Activated CD8-positive, alpha-beta memory T cell treated with anti-CD3 and anti-CD28 coated beads for 36 hours (primary cell): ENCODE measurements at regions not wholly inside any gene's neighbourhood (a gene's known extent, or its start where the extent isn't known, plus 50 kb on each side); places are given as distances from the start of the nearest gene placed in this dataset.

ENCODE experiments used
- CTCF ChIA-PET: fragments of 350-600 bp; sonication (Branson Sonifier 250); formaldehyde crosslinking; loops from one replicate; lab custom pipeline; 2021; ENCODE audit warnings: antibody characterized with exemption; lab: Charles Lee
- POLR2A ChIA-PET: fragments of 350-600 bp; sonication (Branson Sonifier 250); formaldehyde crosslinking; loops from one replicate; lab custom pipeline; 2021; ENCODE audit warnings: antibody characterized with exemption; lab: Charles Lee

GRCh38 chr12:92492291-92492690 is 210.5 kb upstream of the PLEKHG7 start:
- POLR2A ChIA-PET = no interaction called here
- CTCF ChIA-PET = no interaction called here

GRCh38 chr12:92489781-92490180 is 213.0 kb upstream of the PLEKHG7 start:
- ChIA-PET CTCF (interaction anchor here (0.7 kb wide), 1 partner anchor 189 kb away, joined by 3 read pairs; no protein-coding TSS in a partner anchor), POLR2A (interaction anchor here (0.6 kb wide), 1 partner anchor 88 kb away, joined by 11 read pairs; no protein-coding TSS in a partner anchor)

DNA sequence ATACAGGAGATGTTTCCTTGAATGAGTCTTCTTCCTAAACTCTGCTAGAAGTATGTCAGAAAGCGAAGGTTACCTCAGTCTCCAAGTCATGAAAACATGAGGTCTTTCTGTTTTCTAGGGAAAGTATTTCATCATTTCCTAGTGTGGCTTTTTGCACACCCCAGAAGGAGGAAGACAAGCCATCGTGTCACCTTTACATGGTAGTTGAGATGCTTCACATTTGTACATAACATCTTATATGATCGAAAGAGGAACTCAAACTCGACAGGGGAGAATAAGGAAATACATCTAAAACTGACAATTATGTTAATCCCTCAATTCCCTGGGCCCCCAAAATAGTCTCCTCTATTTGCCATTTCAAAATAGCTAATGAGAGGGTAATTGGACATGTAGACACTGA is 214.1 kb upstream of the PLEKHG7 start:
- ChIA-PET CTCF (no interaction called here), POLR2A (no interaction called here)

- CTCF ChIA-PET = interaction anchor here (0.6 to 0.8 kb wide), 2 partner anchors 19 to 83 kb away, joined by 3 read pairs; no protein-coding TSS in a partner anchor
- POLR2A ChIA-PET = no interaction called here
Observed at GRCh38 chr12:92487138-92487485, 215.7 kb upstream of the PLEKHG7 start.

- ChIA-PET CTCF (interaction anchor here (0.6 to 0.8 kb wide), 2 partner anchors 19 to 84 kb away, joined by 3 read pairs; no protein-coding TSS in a partner anchor), POLR2A (no interaction called here)
Observed at GRCh38 chr12:92486443-92487137, 216.2 kb upstream of the PLEKHG7 start.

DNA sequence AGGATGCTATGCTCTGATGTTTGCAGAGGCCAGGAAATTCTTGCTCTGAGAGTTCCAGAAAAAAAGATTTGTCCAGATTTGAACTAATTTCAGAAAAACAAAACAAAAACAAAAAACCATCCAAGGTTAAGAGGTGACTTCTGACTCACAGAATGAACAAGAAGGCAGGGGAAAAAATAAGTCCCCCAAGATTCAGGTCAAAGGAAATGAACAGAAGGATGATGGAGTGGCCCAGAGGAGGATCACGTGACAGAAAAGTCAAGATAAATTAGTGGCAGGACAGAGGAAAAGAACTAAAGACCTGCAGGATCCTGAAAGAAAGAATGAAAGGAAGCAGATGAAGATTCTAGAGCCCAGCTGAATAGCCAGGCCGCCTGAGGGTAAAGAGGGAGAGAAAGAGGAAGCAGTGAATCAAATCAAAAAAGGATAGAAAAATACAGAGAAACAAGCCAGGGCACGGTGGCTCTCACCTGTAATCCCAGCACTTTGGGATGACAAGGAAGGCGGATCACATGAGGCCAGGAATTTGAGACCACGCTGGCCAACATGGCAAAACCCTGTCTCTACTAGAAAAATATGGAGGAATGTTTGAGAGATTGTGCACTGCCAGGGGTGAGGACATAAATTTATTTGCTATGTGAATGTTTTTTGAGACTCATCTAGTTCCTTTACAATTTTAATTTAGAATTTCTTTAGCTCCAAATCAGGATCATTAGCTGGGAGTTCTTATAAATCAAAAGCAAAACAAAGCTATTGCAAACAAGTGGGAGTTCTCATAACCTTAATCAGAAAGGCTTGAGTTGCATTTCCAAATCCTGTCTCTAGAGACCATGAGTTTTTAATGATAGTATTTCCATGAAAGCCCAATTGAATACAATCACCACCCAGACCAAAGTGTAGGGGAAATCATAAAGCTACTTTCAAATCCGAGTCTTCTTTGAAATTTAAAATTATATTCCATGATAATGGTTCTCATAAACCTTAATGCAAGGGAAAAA is 217.1 kb upstream of the PLEKHG7 start:
- POLR2A ChIA-PET = interaction anchor here (0.6 kb wide), 1 partner anchor 17 kb away, joined by 3 read pairs; no protein-coding TSS in a partner anchor

DNA sequence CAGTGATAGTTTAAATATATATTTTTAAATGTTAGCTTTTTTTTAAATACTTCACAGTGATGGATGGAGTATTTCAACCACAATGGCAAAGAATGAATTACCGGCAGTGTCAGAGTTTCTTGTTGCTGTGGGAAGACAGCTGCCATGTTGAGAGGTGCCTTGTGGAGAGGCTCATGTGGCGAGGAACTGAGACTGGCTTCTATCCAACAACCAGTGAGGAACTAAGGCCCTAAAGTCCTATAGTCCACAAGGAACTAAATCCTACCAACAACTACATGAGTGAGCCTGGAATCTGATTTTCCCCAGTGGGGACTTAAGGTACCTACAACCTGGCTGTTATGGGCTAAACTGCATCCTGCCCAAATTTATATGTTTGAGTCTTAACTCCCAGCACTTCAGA is 220.2 kb upstream of the PLEKHG7 start:
- ChIA-PET POLR2A (no interaction called here), CTCF (interaction anchor here (0.6 kb wide), 1 partner anchor 171 kb away, joined by 3 read pairs; no protein-coding TSS in a partner anchor)

More for the DNA sequence above, 217.1 kb upstream of the PLEKHG7 start:
- CTCF ChIA-PET = no interaction called here

GRCh38 chr12:92481066-92481465 is 221.7 kb upstream of the PLEKHG7 start:
- POLR2A ChIA-PET = no interaction called here
- CTCF ChIA-PET = no interaction called here

- POLR2A ChIA-PET = no interaction called here
Observed at GRCh38 chr12:92478692-92479091, 224.1 kb upstream of the PLEKHG7 start.

GRCh38 chr12:92476844-92477243 is 225.9 kb upstream of the PLEKHG7 start:
- ChIA-PET POLR2A (no interaction called here), CTCF (no interaction called here)

More at GRCh38 chr12:92478692-92479091, 224.1 kb upstream of the PLEKHG7 start:
- CTCF ChIA-PET = no interaction called here

- CTCF ChIA-PET = no interaction called here
Observed at GRCh38 chr12:92473564-92473963, 229.2 kb upstream of the PLEKHG7 start.

DNA sequence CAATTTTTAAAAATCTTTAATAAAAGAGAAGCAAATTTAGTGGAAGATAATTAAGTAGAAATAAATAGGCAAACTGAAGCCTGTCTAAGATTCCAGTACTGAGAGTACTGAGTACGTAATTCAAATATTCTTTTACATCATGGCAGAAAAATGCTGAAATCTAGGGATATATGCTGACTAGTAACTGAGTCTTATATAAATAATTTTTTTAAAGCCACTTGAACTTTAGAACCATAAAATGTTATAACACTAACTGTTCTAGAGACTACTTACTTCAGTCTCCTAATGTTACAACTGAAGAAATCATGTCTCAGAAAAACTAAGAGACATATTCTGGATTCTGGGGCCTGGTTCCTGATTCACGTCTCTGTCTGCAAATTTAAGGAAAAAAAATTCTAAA is 230.6 kb upstream of the PLEKHG7 start:
- POLR2A ChIA-PET = no interaction called here
- CTCF ChIA-PET = no interaction called here

More at GRCh38 chr12:92473564-92473963, 229.2 kb upstream of the PLEKHG7 start:
- POLR2A ChIA-PET = no interaction called here

DNA sequence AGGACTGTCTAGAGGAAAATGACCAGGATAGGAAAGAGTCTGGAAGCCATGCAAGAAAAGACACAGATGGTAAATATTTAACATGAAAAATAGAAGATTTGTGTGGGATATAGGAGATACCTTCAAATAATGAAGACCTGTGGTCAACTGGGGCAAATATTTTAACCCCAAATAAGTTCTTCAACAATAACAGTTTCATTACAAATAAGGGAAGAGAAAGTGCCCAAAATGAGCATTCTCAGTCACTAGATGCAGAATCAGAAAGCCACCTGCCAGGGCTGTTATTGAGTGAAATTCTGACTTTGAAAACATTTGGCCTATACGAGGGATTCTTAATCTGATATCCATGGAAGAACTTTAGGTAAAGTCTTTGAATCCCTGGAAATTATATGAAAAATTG is 231.2 kb upstream of the PLEKHG7 start:
- POLR2A ChIA-PET = no interaction called here
- CTCF ChIA-PET = no interaction called here

DNA sequence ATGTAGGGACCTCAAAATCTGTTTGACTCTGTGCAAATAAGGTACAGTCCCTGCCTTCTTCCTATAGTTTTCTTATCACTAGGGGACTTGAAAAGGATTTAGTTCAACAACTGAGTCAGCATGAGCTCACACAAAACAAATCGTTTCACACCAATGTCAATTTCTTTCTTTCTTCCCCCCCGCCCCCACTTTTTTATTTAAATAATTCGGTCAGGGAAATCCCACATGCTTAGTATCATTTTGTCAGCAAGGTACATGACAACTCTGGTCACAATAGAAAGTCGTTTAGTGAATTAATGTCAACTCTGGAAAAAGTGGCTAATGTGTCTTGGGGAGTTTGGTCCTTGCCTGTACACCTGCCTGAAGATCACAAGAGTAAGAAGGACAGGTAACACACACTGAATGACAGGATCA is 232.2 kb upstream of the PLEKHG7 start:
- CTCF ChIA-PET = no interaction called here

DNA sequence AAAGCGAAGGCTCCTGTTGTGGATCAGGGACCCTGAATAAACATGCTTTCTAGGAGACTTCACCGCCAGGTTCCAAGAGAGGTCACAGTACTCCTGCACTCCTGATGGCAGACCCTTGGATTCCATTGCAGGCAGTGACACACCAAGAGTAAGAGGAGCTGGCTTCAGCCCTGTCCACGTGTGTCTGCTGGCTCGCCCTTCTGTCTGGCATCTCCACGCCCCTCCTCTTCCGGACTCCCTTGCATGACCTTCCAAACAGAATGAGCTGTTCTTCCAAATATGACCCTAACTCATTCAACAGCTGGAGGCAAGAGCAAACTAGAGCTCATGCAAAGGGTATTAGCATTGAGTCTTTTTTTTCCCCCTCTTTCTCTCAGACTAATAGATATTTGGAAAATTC is 233.0 kb upstream of the PLEKHG7 start:
- ChIA-PET CTCF (no interaction called here), POLR2A (no interaction called here)

More for the DNA sequence above, 232.2 kb upstream of the PLEKHG7 start:
- POLR2A ChIA-PET = no interaction called here

- POLR2A ChIA-PET = no interaction called here
Observed at GRCh38 chr12:92468358-92469020, 234.3 kb upstream of the PLEKHG7 start.

DNA sequence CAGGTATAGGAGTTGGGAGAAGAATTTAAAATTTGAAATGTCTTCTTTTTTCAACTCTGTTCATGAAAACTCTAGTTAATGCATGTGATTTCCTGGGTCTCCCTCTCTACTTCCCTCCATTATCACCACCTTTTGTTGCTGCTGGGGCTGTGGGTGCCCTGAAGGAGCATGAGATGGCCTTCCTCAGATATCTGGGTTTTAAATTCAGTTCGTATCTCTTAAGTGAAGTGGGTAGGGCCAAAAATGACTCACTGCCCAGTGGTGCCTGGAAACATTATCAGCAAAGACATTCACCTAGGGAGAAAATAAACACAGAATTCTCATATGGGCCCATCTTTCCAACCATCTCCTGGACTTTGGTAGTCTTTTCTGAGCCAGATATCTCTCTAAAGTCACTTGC is 234.9 kb upstream of the PLEKHG7 start:
- CTCF ChIA-PET = no interaction called here
- POLR2A ChIA-PET = no interaction called here

More at GRCh38 chr12:92468358-92469020, 234.3 kb upstream of the PLEKHG7 start:
- CTCF ChIA-PET = no interaction called here

DNA sequence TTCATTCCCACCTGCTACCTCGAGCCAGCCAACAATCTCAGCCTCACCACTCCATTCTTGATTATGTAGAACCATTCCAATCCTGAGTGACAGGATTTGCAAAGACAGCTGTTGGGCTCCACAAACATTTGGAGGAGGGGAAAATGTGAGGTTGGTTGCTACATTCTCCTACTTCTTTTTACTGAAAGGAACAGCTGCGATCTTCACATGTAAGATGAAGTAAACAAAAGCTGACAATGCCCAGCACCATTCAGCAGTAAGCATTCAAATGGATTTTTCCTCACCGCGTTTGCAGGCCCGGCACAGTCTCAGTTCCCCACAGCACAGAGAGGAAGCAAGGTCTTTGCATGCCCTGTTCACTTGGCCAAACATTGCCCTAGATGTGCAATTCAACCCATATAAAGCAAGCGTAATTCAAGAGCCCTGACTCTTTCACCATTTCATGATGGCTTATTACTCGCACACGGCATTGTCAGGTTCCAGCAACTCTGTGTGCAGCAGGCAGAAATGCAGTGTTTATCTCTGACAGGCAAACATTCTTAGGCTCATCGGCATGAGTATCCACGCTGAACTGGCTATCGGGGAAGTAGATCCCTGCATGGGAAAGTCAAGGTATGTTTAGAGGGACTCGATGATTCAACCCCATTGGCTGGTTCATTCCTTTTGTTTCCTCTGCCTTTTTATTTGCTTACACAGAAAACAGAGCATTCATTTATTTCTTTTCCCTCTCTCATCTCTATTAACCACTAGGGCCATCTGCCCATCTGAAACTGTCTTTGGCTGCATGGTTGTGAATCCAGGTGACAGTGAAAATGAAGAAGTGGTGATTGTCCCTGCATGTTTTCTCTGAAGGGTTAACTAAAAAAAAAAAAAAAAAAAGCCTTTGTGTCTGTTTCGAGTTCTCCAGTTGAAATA is 236.1 kb upstream of the PLEKHG7 start:
- POLR2A ChIA-PET = no interaction called here
- CTCF ChIA-PET = no interaction called here
